ENCODE measurements at regions not wholly inside any gene's neighbourhood (a gene's known extent, or its start where the extent isn't known, plus 50 kb on each side); places are given as distances from the start of the nearest gene placed in this dataset.

DNA sequence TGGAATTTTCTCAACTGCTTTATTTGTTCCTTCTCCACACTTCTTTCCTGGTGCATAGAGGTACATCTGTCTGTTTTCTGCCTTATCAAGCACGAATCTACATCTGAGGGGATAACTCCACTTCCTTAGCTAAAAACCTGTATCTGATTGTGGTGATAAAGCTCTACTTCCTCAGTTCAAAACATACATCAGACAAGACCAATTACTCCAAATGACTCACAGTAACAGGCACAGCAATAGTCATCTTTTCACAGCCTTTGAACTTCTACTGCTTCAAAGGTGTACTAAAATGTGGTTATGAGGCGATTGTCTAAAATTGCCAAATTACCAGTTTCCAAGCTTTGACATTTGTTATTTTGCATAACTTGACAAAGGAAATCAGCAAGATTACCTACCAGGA is 803.6 kb upstream of the ZEB2 start:
- Histone ChIP-seq H3K27ac (no peak overlapping the region), H3K36me3 (no peaks in the 10 kb centered on the region), H3K4me3 (ENCODE audit: low read depth, low read length) (no peak overlapping the region), H3K27me3 (ENCODE audit: insufficient read depth, low read depth, severe bottlenecking) (no peaks in the 10 kb centered on the region), H3K9me3 (ENCODE audit: severe bottlenecking) (no peaks in the 10 kb centered on the region)
- DNase-seq: no peak
- no peak for TF ChIP-seq CTCF (IDR thresholded peaks at IDR 0.05; ENCODE audit: low read depth, low read length)

- Histone ChIP-seq H3K27me3 (ENCODE audit: insufficient read depth, low read depth, severe bottlenecking) (no peaks in the 10 kb centered on the region), H3K27ac (no peak overlapping the region), H3K36me3 (no peaks in the 10 kb centered on the region), H3K4me3 (ENCODE audit: low read depth, low read length) (no peak overlapping the region), H3K9me3 (ENCODE audit: severe bottlenecking) (no peaks in the 10 kb centered on the region)
- no peak for DNase-seq
- TF ChIP-seq CTCF (IDR thresholded peaks at IDR 0.05; ENCODE audit: low read depth, low read length): no peak
Observed at GRCh38 chr2:145321344-145321743, 801.4 kb upstream of the ZEB2 start.

DNA sequence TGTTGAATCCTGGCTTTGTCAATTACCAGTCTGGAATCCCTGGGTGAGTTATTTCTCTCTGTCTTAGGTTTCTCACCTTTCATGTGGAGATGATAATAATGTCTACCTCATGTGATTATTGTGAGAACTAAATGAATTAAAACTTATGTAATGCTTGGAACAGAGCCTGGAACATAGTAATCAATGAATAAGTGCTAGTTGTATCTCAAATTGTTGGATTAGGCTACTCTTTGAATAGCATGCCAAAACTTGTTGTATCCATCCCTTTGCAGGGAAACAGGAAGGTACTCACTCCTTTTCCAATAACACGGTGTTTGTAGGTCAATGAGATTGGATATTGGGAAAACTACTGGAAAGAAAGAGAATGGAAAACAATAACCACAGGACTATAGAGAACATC is 796.6 kb upstream of the ZEB2 start:
- no peak for TF ChIP-seq CTCF (IDR thresholded peaks at IDR 0.05; ENCODE audit: low read depth, low read length)
- Histone ChIP-seq H3K27ac (no peak overlapping the region), H3K4me3 (ENCODE audit: low read depth, low read length) (no peak overlapping the region), H3K9me3 (ENCODE audit: severe bottlenecking) (peaks cover 5% of the 10 kb centered on the region), H3K27me3 (ENCODE audit: insufficient read depth, low read depth, severe bottlenecking) (no peaks in the 10 kb centered on the region), H3K36me3 (no peaks in the 10 kb centered on the region)
- no peak for DNase-seq

DNA sequence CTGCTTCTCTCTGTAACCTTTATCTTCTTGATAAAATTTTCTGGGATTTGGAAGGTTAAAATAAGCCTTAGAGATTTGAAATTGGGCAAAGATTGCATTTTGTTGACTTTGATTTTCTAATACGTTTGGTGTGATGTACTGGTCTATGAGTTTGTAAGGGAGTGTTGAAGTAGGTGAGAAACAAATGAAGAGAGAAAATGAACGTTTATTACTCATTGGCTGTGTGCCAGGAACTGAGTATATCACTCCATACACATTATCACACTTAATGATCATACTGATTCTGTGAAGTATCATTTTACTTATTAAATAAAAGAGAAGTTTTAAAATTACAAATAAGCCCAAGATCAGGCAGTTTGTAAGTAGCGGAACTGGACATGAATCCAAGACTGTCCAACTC is 795.1 kb upstream of the ZEB2 start:
- Histone ChIP-seq H3K36me3 (no peaks in the 10 kb centered on the region), H3K27ac (no peak overlapping the region), H3K4me3 (ENCODE audit: low read depth, low read length) (no peak overlapping the region), H3K9me3 (ENCODE audit: severe bottlenecking) (peaks cover 5% of the 10 kb centered on the region), H3K27me3 (ENCODE audit: insufficient read depth, low read depth, severe bottlenecking) (no peaks in the 10 kb centered on the region)
- TF ChIP-seq CTCF (IDR thresholded peaks at IDR 0.05; ENCODE audit: low read depth, low read length): no peak
- DNase-seq: no peak

DNA sequence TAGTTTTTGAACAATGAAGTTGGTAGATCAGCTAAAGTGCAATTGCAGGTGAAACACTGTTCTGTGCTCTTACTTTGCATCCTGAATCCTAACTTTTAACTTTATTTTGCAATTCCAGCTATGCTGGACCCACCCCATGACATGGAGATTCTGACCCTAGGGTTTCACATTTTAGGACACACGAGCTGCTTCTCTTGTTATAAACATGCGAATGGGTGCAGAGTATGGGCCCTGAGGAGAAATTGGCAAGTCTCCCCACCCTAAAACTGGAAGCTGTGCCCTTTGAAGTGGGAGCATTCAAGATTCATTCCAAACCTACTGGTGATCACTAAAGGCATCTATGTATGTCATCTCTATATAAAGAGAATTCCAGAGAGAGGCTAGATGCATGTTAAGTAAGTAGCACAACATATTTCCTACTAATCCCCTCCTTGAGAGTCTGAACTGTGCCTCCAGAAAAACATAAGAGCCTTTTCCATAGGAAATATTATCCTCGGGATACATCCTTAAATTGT is 794.3 kb upstream of the ZEB2 start:
- H3K4me3 ChIP-seq (ENCODE audit: low read depth, low read length): no peak overlapping the region
- H3K36me3 ChIP-seq: no peaks in the 10 kb centered on the region
- peaks cover 5% of the 10 kb centered on the region for H3K9me3 ChIP-seq (ENCODE audit: severe bottlenecking)
- TF ChIP-seq CTCF (IDR thresholded peaks at IDR 0.05; ENCODE audit: low read depth, low read length): no peak
- H3K27ac ChIP-seq: no peak overlapping the region
- no peaks in the 10 kb centered on the region for H3K27me3 ChIP-seq (ENCODE audit: insufficient read depth, low read depth, severe bottlenecking)
- no peak for DNase-seq

DNA sequence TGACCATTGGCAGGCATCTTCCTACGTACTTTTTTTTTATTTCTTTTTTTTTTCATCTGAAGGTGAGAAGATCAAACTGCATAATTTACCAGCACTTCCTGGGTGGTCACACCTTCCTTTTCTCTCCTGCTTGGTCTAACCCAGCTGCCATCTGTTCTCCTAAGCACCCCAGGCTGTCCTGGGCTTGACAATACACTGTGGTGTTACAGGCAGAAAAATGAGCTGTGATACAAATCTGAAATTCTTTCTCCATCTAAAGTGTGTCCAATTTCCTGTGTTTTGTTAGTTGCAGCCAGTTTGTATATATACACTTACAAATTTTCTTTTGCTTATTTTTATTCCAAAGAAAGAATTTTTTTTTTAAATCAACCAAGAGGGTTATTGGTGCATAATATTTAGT is 786.0 kb upstream of the ZEB2 start:
- DNase-seq: peak; percentile 17
- Histone ChIP-seq H3K36me3 (no peaks in the 10 kb centered on the region), H3K27me3 (ENCODE audit: insufficient read depth, low read depth, severe bottlenecking) (no peaks in the 10 kb centered on the region)

More for the DNA sequence above, 786.0 kb upstream of the ZEB2 start:
- no peak for TF ChIP-seq CTCF (IDR thresholded peaks at IDR 0.05; ENCODE audit: low read depth, low read length)
- Histone ChIP-seq H3K4me3 (ENCODE audit: low read depth, low read length) (no peak overlapping the region), H3K27ac (no peak overlapping the region), H3K9me3 (ENCODE audit: severe bottlenecking) (no peaks in the 10 kb centered on the region)

Data from WERI-Rb-1 (cell line).